Naive B cell (primary cell): ENCODE measurements at regions not wholly inside any gene's neighbourhood (a gene's known extent, or its start where the extent isn't known, plus 50 kb on each side); places are given as distances from the start of the nearest gene placed in this dataset.

Source experiments
- ATAC-seq, 2 donors: fragments of 150-1000 bp; cut with Tn5 transposase; 2 replicates each; pipeline ENCODE4 v1.10.0; 2021; ENCODE audit warnings: low read depth in 2 of 2, mild to moderate bottlenecking in 2 of 2, moderate library complexity in 2 of 2
- DNase-seq: peaks from one replicate; pipeline ENCODE4 v3.0.0; 2022
- H3K27ac Mint-ChIP-seq, 6 donors: one replicate each; pipeline ENCODE4 v1.8.0; 2020 to 2022; ENCODE audit warnings: mild to moderate bottlenecking in 6 of 6, mixed read lengths in 6 of 6, moderate library complexity in 5 of 6, inconsistent platforms in 2 of 6
- H3K27me3 Mint-ChIP-seq, 3 donors: one replicate each; pipeline ENCODE4 v1.8.0; 2021 to 2022; ENCODE audit warnings: mixed read lengths in 3 of 3, mild to moderate bottlenecking in 1 of 3
- H3K36me3 Mint-ChIP-seq, 2 donors: one replicate each; pipeline ENCODE4 v1.8.0; 2020 to 2022; ENCODE audit warnings: mixed read lengths in 2 of 2, inconsistent platforms in 1 of 2, mild to moderate bottlenecking in 1 of 2
- H3K4me1 Mint-ChIP-seq, 3 donors: one replicate each; pipeline ENCODE4 v1.8.0; 2020 to 2022; ENCODE audit warnings: mixed read lengths in 3 of 3, inconsistent platforms in 1 of 3, mild to moderate bottlenecking in 1 of 3, moderate library complexity in 1 of 3
- H3K4me3 Mint-ChIP-seq, 8 donors: one replicate each; pipeline ENCODE4 v1.8.0; 2020 to 2022; ENCODE audit warnings: mild to moderate bottlenecking in 8 of 8, mixed read lengths in 8 of 8, moderate library complexity in 8 of 8, inconsistent platforms in 2 of 8
- H3K9me3 Mint-ChIP-seq, 7 donors: one replicate each; pipeline ENCODE4 v1.8.0; 2020 to 2022; ENCODE audit warnings: mixed read lengths in 7 of 7, mild to moderate bottlenecking in 5 of 7, inconsistent platforms in 2 of 7, moderate library complexity in 1 of 7

DNA sequence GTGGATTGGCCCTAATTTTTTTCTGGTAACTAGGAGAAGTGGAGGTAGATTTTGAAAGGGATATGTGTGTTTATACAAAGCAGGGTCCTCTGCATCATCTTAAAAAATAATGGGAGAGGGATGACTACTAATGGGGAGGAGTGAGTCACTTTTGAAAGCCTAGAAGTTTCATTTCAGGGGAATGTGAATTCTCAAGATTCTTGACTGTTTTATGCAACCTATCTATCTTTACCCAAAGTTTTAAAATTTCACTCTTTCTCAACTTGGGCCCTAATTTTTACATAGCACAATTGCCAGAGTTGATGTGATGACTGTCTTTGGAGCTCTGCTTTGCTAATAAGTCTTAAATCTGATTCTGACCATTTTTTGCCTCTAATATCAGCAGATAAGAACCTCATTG, 445.2 kb downstream of the GRXCR1 start:
- DNase-seq (no peak), ATAC-seq (no peak)
- Mint-ChIP-seq H3K27me3 (no peaks in the 10 kb centered on the region), H3K9me3 (peaks cover 0 to 2% (median 0%) of the 10 kb centered on the region in 7 donors), H3K4me1 (peaks cover 0 to 2% (median 0%) of the 10 kb centered on the region in 3 donors), H3K27ac (no peak overlapping the region), H3K36me3 (no peaks in the 10 kb centered on the region), H3K4me3 (no peak overlapping the region)

DNA sequence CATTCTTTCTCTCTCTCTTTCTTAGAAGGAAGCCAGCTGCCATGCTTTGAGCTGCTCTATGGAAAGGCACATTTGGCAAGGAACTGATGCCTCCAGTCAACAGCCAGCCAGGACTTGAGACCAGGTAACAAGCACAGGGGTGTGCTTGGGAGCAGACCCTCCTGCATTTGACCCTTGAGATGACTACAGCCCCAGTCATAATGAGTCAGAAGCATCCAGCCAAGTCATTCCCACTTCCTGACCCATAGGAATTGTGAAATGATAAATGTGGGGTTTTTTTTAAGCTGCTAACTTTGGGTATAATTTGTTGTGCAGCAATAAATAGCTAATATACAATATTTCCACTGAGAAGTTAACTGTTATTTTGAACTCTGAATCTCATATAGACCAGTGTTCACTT, 446.9 kb downstream of the GRXCR1 start:
- DNase-seq (no peak), ATAC-seq (no peak)
- Mint-ChIP-seq H3K27me3 (no peaks in the 10 kb centered on the region), H3K4me1 (peaks cover 0 to 2% (median 0%) of the 10 kb centered on the region in 3 donors), H3K36me3 (no peaks in the 10 kb centered on the region), H3K27ac (peak overlapping the region in 1 of 6 donors; percentile 52), H3K4me3 (no peak overlapping the region), H3K9me3 (peaks cover 0 to 2% (median 0%) of the 10 kb centered on the region in 7 donors)

DNA sequence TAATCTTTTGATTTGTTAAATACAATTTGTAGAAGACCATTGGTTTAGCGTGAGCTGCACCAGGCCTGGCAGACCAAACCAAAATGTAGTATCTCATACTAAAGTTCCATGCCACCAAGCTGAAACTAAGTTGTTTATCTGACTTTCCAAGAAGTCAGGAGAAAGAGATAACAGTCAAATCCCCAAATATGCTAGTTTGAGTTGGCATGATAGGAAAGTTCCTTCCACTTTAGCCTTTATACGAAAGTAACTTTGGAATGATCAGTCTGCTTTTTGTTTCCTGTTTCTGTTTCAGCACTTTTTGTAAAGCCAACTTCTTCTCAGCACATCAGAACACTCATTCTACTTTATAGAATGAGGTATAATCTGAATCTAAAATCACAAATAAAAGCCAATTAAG, 449.2 kb downstream of the GRXCR1 start:
- Mint-ChIP-seq H3K27me3 (no peaks in the 10 kb centered on the region), H3K9me3 (peaks cover 0 to 2% (median 0%) of the 10 kb centered on the region in 7 donors), H3K4me3 (no peak overlapping the region), H3K4me1 (peaks cover 0 to 2% (median 0%) of the 10 kb centered on the region in 3 donors), H3K27ac (no peak overlapping the region), H3K36me3 (no peaks in the 10 kb centered on the region)
- ATAC-seq (no peak), DNase-seq (no peak)

DNA sequence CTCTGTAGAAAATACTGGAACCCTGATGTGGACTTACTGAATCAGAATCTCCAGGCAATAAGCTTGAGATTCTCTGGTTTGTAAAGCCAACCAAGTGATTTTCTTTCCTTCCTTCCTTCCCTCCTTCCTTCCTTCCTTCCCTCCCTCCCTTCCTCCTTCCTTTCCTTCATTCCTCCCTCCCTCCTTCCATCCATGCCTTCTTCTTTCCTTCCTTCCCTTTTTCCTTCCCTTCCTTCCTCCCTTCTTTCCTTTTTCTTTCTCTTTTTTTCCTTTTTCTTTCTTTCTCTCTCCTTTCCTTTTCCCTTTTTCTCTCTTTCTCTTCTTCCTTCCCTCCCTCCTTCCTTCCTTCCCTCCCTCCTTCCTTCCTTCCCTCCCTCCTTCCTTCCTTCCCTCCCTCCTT, 450.8 kb downstream of the GRXCR1 start:
- Mint-ChIP-seq H3K27ac (no peak overlapping the region), H3K4me1 (peaks cover 0 to 2% (median 0%) of the 10 kb centered on the region in 3 donors), H3K27me3 (no peaks in the 10 kb centered on the region), H3K9me3 (peaks cover 0 to 2% (median 0%) of the 10 kb centered on the region in 7 donors), H3K4me3 (no peak overlapping the region), H3K36me3 (no peaks in the 10 kb centered on the region)
- no peak for ATAC-seq
- no peak for DNase-seq

DNA sequence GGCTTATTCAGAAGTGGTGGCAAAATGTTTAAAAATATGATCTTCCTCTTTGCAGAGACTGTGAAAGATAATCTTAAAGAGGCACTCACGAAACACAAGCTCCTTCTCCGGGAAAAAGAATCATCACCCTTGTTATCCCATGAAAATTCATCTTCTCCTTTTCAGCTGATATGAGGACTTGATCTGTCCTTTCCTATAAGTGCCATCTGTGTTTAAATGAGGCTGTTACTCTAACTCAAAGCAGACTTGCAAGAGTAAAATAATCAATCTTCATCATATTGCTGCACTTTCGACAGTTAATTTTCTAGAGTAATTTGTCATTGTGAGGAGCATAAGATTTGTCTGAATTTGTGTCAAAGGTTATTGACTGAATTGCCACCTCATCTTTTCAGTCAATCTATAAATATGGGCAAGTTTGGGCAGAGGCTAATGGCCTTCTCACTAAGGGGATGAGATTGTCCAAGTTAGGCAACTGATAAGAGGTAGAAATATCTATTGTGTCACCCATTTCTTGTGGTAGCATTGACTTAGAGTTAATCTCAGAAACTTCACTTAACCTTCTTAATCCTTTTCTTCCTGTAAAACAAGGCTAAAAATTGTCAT, 452.9 kb downstream of the GRXCR1 start:
- Mint-ChIP-seq H3K9me3 (peaks cover 0 to 4% (median 0%) of the 10 kb centered on the region in 7 donors), H3K4me3 (no peak overlapping the region), H3K27me3 (no peaks in the 10 kb centered on the region), H3K27ac (no peak overlapping the region), H3K4me1 (peaks cover 0 to 2% (median 0%) of the 10 kb centered on the region in 3 donors), H3K36me3 (no peaks in the 10 kb centered on the region)
- no peak for ATAC-seq
- DNase-seq = no peak

DNA sequence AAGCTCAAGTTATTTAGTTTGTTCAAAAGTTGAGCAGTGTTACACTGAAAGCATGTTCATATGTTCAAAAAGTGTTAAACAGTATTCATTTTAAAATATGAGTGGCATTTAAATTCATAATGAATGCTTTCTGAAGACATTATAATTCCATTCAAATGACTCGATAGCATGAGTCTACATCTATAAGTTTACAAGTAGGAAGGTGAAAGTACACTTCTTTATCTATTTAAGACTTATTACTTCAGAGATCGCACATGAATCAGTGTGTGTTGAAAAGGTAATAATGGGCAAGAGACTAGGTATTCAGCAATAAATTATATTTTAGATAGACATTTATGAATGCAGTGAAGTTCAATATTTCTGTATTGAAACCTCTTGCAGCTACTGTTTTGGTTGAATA, 456.1 kb downstream of the GRXCR1 start:
- no peaks in the 10 kb centered on the region for H3K36me3 Mint-ChIP-seq
- no peak for ATAC-seq
- H3K4me1 Mint-ChIP-seq = no peaks in the 10 kb centered on the region
- no peaks in the 10 kb centered on the region for H3K27me3 Mint-ChIP-seq
- H3K4me3 Mint-ChIP-seq = no peak overlapping the region
- peaks cover 0 to 2% (median 0%) of the 10 kb centered on the region in 7 donors for H3K9me3 Mint-ChIP-seq
- DNase-seq = no peak
- no peak overlapping the region for H3K27ac Mint-ChIP-seq

DNA sequence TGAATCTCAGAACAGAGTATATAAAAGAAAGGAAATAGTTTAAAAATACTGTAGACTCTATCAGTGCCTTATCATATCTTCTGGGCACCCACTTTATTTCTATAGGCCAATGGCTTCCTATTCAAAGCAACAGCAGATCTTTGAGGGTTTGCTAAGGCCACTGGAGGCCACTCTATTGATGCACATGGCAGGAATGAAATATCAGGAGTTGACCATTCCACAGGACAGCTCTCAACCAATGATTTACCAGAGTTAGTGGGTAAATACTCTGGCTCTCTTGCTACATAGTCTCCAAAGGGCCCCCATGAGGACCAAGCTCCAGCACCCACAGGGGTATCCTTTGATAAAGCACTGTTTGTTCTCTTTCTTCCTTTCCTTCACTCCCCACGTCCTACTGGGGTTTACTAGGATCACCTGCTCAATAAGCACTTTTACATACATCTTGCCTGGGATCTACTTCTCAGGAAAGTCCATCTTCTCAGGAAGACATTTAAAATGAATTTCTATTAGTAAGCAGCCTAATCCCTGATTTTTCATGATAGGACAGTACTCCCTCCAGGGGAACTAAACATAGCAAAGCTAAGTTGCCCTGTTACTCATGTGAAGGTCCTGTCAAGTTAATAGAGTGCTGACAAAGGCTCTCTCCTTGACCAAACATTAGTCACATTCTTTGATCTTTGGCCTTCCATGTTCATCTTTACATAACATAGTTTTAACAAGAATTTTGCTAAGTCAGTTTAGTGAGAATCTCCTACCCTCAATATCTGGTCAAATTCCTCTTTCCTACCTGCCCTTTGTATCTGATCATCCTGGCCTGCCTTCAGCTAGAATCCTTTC, 459.7 kb downstream of the GRXCR1 start:
- ATAC-seq = no peak
- Mint-ChIP-seq H3K27ac (no peak overlapping the region), H3K36me3 (no peaks in the 10 kb centered on the region), H3K9me3 (peaks cover 0 to 2% (median 0%) of the 10 kb centered on the region in 7 donors), H3K27me3 (no peaks in the 10 kb centered on the region), H3K4me1 (no peaks in the 10 kb centered on the region), H3K4me3 (no peak overlapping the region)
- no peak for DNase-seq

DNA sequence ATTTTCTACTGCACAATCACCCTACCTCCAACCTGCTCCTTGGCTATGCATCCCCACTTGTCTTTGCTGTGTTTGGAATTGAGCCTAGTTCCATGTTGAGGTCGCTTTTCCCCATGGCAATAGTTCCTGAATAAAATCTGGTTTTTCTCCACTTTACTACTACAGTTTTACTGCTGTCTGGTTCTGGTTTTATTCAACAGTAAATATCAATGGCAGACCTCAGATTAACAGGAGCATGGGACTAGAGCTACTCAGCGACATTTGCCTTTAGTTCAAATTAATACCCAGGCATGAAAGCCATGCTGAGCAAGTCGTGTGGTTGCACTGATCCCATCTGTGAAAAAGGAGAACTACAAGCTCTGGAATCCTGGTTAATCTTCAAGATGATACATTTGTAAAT, 460.3 kb downstream of the GRXCR1 start:
- ATAC-seq (no peak), DNase-seq (no peak)
- H3K4me1 Mint-ChIP-seq = no peaks in the 10 kb centered on the region
- H3K27ac Mint-ChIP-seq = no peak overlapping the region
- no peaks in the 10 kb centered on the region for H3K36me3 Mint-ChIP-seq
- H3K4me3 Mint-ChIP-seq = no peak overlapping the region
- H3K27me3 Mint-ChIP-seq = no peaks in the 10 kb centered on the region
- peaks cover 0 to 2% (median 0%) of the 10 kb centered on the region in 7 donors for H3K9me3 Mint-ChIP-seq

DNA sequence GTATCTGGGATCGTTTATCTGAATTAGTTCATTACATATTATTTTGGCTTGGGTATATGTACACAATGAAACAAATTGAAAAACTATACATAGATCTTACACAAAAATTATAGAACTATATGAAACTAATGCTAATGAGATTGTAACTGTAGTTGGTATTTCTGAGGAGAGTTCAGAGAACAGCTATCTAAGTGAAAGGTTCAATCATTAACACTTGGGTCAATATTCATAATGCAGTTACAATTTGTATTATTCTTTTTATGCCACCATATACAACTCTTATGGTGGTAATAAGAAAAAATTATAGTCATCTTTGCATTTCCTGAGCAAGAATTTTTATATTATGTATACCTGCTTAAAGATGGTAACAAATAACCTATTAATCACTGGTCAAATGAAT, 461.0 kb downstream of the GRXCR1 start:
- H3K9me3 Mint-ChIP-seq = peaks cover 0 to 2% (median 0%) of the 10 kb centered on the region in 7 donors
- no peaks in the 10 kb centered on the region for H3K36me3 Mint-ChIP-seq
- no peak overlapping the region for H3K4me3 Mint-ChIP-seq
- no peak overlapping the region for H3K27ac Mint-ChIP-seq
- ATAC-seq (no peak), DNase-seq (no peak)
- H3K27me3 Mint-ChIP-seq = no peaks in the 10 kb centered on the region
- H3K4me1 Mint-ChIP-seq = no peaks in the 10 kb centered on the region

DNA sequence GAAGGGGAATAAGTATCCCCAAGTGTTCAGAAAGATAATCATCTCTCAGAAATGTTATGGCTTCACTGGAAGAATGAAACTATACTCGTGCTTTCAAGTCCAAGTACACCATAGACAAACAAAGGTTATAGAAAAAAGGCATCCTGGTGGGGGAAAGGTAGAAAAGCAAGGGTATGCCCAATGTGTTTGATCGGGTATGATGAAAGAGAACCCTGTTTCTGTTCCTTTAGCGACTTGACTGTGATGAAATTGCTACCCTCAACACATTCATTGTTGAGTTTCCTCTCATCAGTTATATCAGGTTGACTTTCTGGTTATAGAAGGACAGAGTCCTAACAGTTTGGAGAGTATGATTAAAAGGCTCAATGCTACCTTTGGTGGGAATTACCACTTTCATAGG, 464.3 kb downstream of the GRXCR1 start:
- Mint-ChIP-seq H3K4me1 (no peaks in the 10 kb centered on the region), H3K4me3 (no peak overlapping the region), H3K27me3 (no peaks in the 10 kb centered on the region), H3K9me3 (peaks cover 0 to 2% (median 0%) of the 10 kb centered on the region in 7 donors), H3K27ac (no peak overlapping the region), H3K36me3 (no peaks in the 10 kb centered on the region)
- ATAC-seq = no peak
- DNase-seq = no peak

DNA sequence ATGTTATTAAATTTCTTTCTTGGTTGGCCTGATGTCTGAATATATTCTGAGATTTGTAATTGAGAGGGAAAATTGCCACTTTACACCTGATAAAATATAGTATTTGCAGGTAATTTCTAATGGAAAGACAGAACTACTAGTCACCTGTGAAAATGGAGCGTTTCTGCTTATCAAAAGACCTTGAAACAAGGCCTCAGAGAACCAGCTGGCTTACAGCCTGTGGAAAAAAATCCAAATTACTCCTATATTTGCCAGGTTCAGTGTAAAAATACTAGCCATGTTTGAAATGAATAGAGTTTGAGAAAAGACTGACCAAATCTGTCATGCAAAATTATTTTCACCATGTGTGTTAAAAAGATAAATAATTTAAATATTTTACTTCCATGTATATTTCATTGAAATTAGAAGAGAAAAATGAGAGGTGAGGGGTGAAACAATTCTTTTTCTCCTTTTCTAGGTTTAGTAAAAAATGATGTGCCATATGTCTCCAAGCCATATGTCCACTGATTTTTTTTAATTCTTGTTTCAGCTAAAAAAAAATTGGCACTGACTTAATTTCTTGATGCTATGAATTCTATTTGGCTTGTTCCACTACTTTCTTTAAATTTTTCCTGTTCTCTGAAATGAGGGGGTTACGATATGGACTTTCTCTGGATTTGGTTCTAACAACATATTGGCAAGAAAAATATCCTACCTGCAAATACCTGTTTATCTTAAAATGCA, 464.9 kb downstream of the GRXCR1 start:
- ATAC-seq (no peak), DNase-seq (no peak)
- no peaks in the 10 kb centered on the region for H3K36me3 Mint-ChIP-seq
- no peaks in the 10 kb centered on the region for H3K27me3 Mint-ChIP-seq
- no peaks in the 10 kb centered on the region for H3K4me1 Mint-ChIP-seq
- H3K4me3 Mint-ChIP-seq = no peak overlapping the region
- peaks cover 0 to 2% (median 0%) of the 10 kb centered on the region in 7 donors for H3K9me3 Mint-ChIP-seq
- H3K27ac Mint-ChIP-seq = no peak overlapping the region

DNA sequence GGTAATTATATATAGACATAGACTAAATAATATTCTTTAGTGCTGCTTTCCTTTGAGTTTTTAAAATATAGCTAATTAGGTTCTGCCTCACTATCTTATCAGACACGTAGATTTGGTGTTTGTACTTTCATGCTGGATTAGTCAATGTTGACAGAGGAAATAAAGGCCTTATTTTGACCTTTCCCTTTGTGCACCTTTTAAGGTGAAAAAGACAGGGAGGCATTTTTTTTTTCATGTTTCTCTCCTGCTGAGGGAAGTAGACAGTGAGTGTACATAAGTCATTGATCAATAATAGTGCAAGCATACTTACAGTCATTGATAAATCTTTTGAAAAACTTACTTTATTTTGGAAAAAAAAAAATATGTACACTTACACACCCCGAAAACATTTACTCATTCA, 467.8 kb downstream of the GRXCR1 start:
- Mint-ChIP-seq H3K27ac (no peak overlapping the region), H3K27me3 (no peaks in the 10 kb centered on the region), H3K4me3 (no peak overlapping the region), H3K9me3 (peaks cover 0 to 2% (median 0%) of the 10 kb centered on the region in 7 donors), H3K36me3 (no peaks in the 10 kb centered on the region), H3K4me1 (no peaks in the 10 kb centered on the region)
- ATAC-seq = no peak
- DNase-seq = no peak

DNA sequence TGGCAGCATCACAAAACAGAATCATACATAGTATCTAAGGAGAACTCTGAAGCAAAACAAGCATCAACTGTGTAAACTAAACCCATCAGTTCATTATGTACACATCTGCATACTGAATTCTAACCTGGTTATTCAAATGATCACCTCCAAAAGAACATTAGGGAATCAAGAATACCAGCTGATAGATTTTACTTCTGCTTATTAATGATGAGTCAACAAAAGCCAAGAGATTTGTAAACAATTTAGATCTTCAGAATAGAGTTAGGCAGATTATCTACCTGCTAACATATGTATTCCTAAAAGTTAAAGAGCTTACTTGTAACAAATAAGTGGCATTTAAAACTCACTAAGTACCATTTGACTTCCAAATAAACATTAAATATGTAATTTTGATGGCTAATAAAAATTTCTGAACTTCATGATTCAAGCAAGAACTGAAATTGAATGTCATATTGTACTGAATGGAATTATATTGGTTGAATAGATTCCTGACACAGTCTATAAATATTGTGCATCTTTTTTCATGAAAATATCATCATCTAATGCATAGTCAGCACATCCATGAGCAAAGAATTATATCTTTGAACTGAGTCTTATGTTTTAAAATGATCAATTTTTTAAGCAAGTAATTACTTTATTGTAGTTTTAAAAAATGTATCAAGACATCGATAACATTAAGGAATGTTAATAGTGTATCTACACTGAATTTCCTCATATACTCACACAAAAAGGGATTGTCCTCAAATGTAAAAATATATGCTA, 470.5 kb downstream of the GRXCR1 start:
- Mint-ChIP-seq H3K4me1 (no peaks in the 10 kb centered on the region), H3K36me3 (no peaks in the 10 kb centered on the region), H3K4me3 (no peak overlapping the region), H3K27me3 (no peaks in the 10 kb centered on the region), H3K9me3 (peaks cover 0 to 2% (median 0%) of the 10 kb centered on the region in 7 donors), H3K27ac (no peak overlapping the region)
- no peak for ATAC-seq
- DNase-seq = no peak
